A549 (cell line): ENCODE measurements at regions not wholly inside any gene's neighbourhood (a gene's known extent, or its start where the extent isn't known, plus 50 kb on each side); places are given as distances from the start of the nearest gene placed in this dataset.

ENCODE experiments used
- BHLHE40 ChIP-seq: IDR thresholded peaks from 2 replicates; pipeline ENCODE4 v1.6.1; 2012; ENCODE audit warnings: low read depth, low read length, inconsistent platforms
- HOXB5 ChIP-seq: fragments of 250-450 bp; sonication (Bioruptor Pico); IDR thresholded peaks from 2 replicates; pipeline ENCODE4 v1.5.0; 2020; ENCODE audit warnings: mild to moderate bottlenecking, moderate library complexity
- JUN ChIP-seq, 2 experiments: fragments of >200 bp; sonication (Bioruptor Twin); formaldehyde crosslinking; IDR thresholded peaks; 2 replicates in 1 of 2; 3 replicates in 1 of 2; pipeline ENCODE4 v1.6.1; 2016 to 2017
- MAFK ChIP-seq: fragments of 450-650 bp; IDR thresholded peaks from 2 replicates; pipeline ENCODE4 v1.6.1; 2014; ENCODE audit not compliant: partially characterized antibody
- MAX ChIP-seq: IDR thresholded peaks from 2 replicates; pipeline ENCODE4 v1.6.1; 2012
- MAZ ChIP-seq: fragments of 150-350 bp; IDR thresholded peaks from 2 replicates; pipeline ENCODE4 v1.6.1; 2014; ENCODE audit warnings: antibody characterized with exemption, low read depth, low read length, borderline replicate concordance
- NR3C1 ChIP-seq: fragments of >200 bp; sonication (Bioruptor Twin); formaldehyde crosslinking; IDR thresholded peaks from 3 replicates; pipeline ENCODE4 v1.6.1; 2017
- POLR2A ChIP-seq: IDR thresholded peaks from 2 replicates; pipeline ENCODE4 v1.6.1; 2012; ENCODE audit warnings: mild to moderate bottlenecking, low read length
- RAD21 ChIP-seq, 2 experiments: fragments of >200 bp in 1 of 2; sonication (Bioruptor Twin) in 1 of 2; formaldehyde crosslinking in 1 of 2; IDR thresholded peaks in 1 of 2; conservative IDR thresholded peaks in 1 of 2; 2 replicates in 1 of 2; 3 replicates in 1 of 2; pipeline ENCODE4 v1.6.1; 2012 to 2018; ENCODE audit warnings: inconsistent platforms in 1 of 2
- RNF2 ChIP-seq: fragments of 200-600 bp; sonication (generic); IDR thresholded peaks from 2 replicates; pipeline ENCODE4 v1.6.1; 2016; ENCODE audit warnings: low read depth, mild to moderate bottlenecking, antibody characterized with exemption, moderate library complexity, borderline replicate concordance
- TF ChIP-seq, protein P1 (sequence below): fragments of >200 bp; sonication (Bioruptor Twin); formaldehyde crosslinking; IDR thresholded peaks from 3 replicates; pipeline ENCODE4 v1.5.1; 2016

DNA sequence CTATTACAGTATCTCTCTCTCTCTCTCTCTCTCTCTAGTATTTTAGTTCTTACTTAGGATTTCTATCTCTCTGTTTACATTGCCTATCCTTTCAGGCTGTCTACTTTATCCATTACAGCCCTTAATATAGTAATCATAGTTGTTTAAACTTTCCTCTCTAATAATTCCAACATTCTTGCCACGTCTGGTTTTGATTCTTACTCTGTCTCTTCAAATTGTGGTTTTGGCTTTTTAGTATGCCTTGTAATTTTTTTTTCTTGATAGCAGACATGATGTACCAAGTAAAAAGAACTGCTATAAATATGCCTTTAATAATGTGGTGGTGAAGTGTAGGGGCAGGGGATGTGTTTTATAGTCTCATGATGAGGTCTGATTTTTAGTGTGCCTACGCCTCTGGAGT lies 1809.5 kb upstream of the CELF4 start:
- TF ChIP-seq JUN (IDR thresholded peaks at IDR 0.05) (no peak), MAX (no peak), MAFK (no peak), POLR2A (no peak), RNF2 (no peak), BHLHE40 (no peak), HOXB5 (CRISPR knock-in tag) (no peak), RAD21 (conservative IDR thresholded peaks at IDR 0.05 in 1 of 2, IDR thresholded peaks at IDR 0.05 in 1 of 2) (no peak), MAZ (no peak), NR3C1 (no peak)
- TF ChIP-seq, protein P1, sequence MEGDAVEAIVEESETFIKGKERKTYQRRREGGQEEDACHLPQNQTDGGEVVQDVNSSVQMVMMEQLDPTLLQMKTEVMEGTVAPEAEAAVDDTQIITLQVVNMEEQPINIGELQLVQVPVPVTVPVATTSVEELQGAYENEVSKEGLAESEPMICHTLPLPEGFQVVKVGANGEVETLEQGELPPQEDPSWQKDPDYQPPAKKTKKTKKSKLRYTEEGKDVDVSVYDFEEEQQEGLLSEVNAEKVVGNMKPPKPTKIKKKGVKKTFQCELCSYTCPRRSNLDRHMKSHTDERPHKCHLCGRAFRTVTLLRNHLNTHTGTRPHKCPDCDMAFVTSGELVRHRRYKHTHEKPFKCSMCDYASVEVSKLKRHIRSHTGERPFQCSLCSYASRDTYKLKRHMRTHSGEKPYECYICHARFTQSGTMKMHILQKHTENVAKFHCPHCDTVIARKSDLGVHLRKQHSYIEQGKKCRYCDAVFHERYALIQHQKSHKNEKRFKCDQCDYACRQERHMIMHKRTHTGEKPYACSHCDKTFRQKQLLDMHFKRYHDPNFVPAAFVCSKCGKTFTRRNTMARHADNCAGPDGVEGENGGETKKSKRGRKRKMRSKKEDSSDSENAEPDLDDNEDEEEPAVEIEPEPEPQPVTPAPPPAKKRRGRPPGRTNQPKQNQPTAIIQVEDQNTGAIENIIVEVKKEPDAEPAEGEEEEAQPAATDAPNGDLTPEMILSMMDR = no peak
